Body of pancreas (tissue), 4 donors: ENCODE measurements at regions not wholly inside any gene's neighbourhood (a gene's known extent, or its start where the extent isn't known, plus 50 kb on each side); places are given as distances from the start of the nearest gene placed in this dataset.
"Not testable (repeated sequence)": the region's sequence is repeated elsewhere in the genome, so short reads cannot be mapped to it uniquely, and the experiment has no call there.

Source experiments
- ATAC-seq: fragments of 150-250 bp; one replicate; pipeline ENCODE4 v1.9.1; 2016
- DNase-seq, 4 donors: peaks; one replicate each; pipeline ENCODE4 v3.0.0-alpha.2; 2019
- H3K27ac ChIP-seq, 4 donors: fragments of 200-600 bp; sonication (generic); 1 replicate in 3 of 4; 2 replicates in 1 of 4; pipeline versions ENCODE4 v1.5.1 to v1.6.1; 2016 to 2019; ENCODE audit warnings: mild to moderate bottlenecking in 1 of 4, mixed read lengths in 1 of 4, moderate library complexity in 1 of 4
- H3K27me3 ChIP-seq, 2 donors: fragments of 200-600 bp; sonication (generic); one replicate each; pipeline ENCODE4 v1.6.0; 2016; ENCODE audit warnings: mild to moderate bottlenecking in 1 of 2
- H3K36me3 ChIP-seq, 2 donors: fragments of 200-600 bp; sonication (generic); replicated peaks in 1 of 2; 2 replicates each; pipeline ENCODE4 v1.5.1; 2016; ENCODE audit warnings: low read depth in 2 of 2; ENCODE audit not compliant: insufficient read depth in 1 of 2
- H3K4me1 ChIP-seq: fragments of 200-600 bp; sonication (generic); one replicate; pipeline ENCODE4 v1.6.0; 2016
- H3K4me3 ChIP-seq, 2 donors: fragments of 200-600 bp; sonication (generic); 1 replicate in 1 of 2; 2 replicates in 1 of 2; pipeline ENCODE4 v1.5.1; 2016 to 2019
- H3K9me3 ChIP-seq, 3 donors: fragments of 200-600 bp; sonication (generic); 1 replicate in 2 of 3; 2 replicates in 1 of 3; pipeline ENCODE4 v1.5.1; 2016
- CTCF ChIP-seq, 7 experiments: fragments of 450-650 bp in 4 of 7; fragments of 200-600 bp in 3 of 7; sonication (generic) in 3 of 7; IDR thresholded peaks; one replicate each; pipeline ENCODE4 v1.5.1; 2016 to 2019; ENCODE audit warnings: antibody characterized with exemption in 7 of 7
- POLR2A ChIP-seq, 3 donors: fragments of 450-650 bp; IDR thresholded peaks; one replicate each; pipeline ENCODE4 v1.6.1; 2016; ENCODE audit warnings: antibody characterized with exemption in 3 of 3, mild to moderate bottlenecking in 2 of 3
- WGBS, 2 donors: methylation state at CpG; one replicate each; pipeline ENCODE4 v1.1.5; 2017; 5-methylcytosine and 5-hydroxymethylcytosine counted together
- intact Hi-C: fragments of 100-400 bp; cut with DNase I; formaldehyde crosslinking; loops from one replicate; pipeline ENCODE4 v1.15.1; 2023

GRCh38 chr14:97061714-97062113, 264.5 kb downstream of the VRK1 start:
- ATAC-seq: no peak
- Histone ChIP-seq H3K27me3 (no peaks in the 10 kb centered on the region), H3K27ac (no peak overlapping the region), H3K36me3 (no peaks in the 10 kb centered on the region), H3K4me3 (no peak overlapping the region), H3K4me1 (no peaks in the 10 kb centered on the region), H3K9me3 (no peaks in the 10 kb centered on the region)
- 68 to 86% methylated on average over 1 of the region's 1 CpG for WGBS, 2 donors
- intact Hi-C loops: no loop called here
- TF ChIP-seq POLR2A (IDR thresholded peaks at IDR 0.05) (no peak), CTCF (IDR thresholded peaks at IDR 0.05) (no peak)
- DNase-seq: no peak

DNA sequence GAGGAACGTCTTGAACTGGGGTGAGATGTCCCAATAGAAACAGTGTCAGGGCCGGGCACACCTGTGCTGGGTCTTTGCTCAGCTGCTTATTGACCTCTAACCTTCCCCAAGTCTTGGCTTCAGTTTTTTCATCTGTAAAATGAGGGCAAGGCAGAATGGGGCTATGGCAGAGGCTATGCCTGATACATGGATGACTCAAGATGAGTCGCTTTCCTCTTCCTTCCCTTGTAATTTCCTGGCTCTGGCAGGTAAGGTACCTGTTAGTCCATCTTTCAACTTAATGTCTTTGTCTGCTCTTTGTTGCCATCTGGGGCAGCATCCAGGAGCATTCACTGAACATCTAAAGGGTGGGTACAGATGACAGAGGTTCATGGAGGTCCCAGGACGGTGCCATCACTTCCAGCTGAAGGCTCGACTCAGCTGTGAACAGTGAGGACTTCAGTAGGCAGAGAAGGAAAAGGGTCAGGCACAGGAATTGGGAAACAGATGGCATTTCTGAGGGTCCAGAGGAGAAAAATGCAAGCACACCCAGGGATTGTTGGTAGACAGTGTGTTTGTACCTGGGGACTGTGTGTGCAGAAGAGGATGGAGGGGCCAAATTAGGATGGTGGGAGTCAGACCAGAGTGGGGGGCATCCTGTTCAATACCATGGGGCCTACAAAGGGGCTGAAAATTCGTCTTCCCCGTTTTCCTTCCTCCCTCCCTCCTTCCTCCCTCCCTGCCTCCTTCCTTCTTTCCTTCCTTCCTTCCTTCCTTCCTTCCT, 268.3 kb downstream of the VRK1 start:
- Histone ChIP-seq H3K36me3 (no peaks in the 10 kb centered on the region), H3K27ac (no peak overlapping the region), H3K9me3 (no peaks in the 10 kb centered on the region), H3K4me1 (no peaks in the 10 kb centered on the region), H3K27me3 (no peaks in the 10 kb centered on the region), H3K4me3 (no peak overlapping the region)
- WGBS, 2 donors: 45 to 48% methylated on average over 7 of the region's 7 CpGs
- intact Hi-C loops: no loop called here
- ATAC-seq (no peak), DNase-seq (no peak)
- no peak for TF ChIP-seq POLR2A (IDR thresholded peaks at IDR 0.05)
- no peak for TF ChIP-seq CTCF (IDR thresholded peaks at IDR 0.05)

- no peak for ATAC-seq
- 43 to 60% methylated on average over 6 of the region's 6 CpGs for WGBS, 2 donors
- intact Hi-C loops: no loop called here
Observed at GRCh38 chr14:97066068-97066899, 269.1 kb downstream of the VRK1 start.

DNA sequence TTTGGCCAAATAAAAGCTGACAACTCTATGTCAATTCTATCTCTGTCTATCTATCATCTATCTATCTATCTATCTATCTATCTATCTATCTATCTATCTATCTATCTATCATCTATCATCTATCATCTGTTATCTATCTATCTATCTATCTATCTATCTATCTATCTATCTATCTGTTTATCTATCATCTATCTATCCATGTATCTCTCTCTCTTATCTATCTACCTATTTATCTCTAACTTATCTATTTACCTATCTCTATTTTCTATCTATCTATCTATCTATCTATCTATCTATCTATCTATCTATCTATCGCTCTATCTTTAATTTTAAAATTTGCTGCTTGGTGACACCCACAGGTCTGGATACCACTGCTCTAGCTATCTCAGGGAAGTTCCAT, 271.1 kb downstream of the VRK1 start:
- H3K27ac ChIP-seq, ATAC-seq, DNase-seq, H3K4me1 ChIP-seq, intact Hi-C loops, H3K4me3 ChIP-seq, H3K9me3 ChIP-seq, H3K36me3 ChIP-seq, H3K27me3 ChIP-seq: not testable (repeated sequence)
- 89 to 100% methylated on average over 1 of the region's 1 CpG for WGBS, 2 donors

More at GRCh38 chr14:97066068-97066899, 269.1 kb downstream of the VRK1 start:
- TF ChIP-seq CTCF (IDR thresholded peaks at IDR 0.05) (no peak), POLR2A (IDR thresholded peaks at IDR 0.05) (no peak)
- H3K27ac ChIP-seq: no peak overlapping the region
- H3K36me3 ChIP-seq: no peaks in the 10 kb centered on the region
- H3K27me3 ChIP-seq: no peaks in the 10 kb centered on the region
- H3K4me1 ChIP-seq: no peaks in the 10 kb centered on the region
- no peaks in the 10 kb centered on the region for H3K9me3 ChIP-seq
- no peak for DNase-seq
- H3K4me3 ChIP-seq: no peak overlapping the region

DNA sequence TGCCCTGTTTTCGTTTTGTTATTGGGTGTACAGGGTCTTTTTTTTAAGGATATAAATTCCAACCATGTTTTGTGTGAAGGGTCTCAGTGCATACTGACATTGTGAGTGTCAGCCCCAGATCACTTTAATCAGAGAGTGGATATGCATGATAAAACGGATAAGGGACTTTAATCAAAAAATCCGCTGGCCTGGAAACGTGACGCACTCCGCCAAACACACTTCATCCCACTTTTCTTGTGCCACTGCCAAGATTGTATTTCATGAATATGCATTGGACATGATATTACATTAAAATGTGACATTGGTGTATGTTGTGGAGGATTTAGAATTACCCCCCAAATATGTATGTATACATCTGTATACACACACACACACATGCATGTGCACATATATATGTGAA, 273.1 kb downstream of the VRK1 start:
- Histone ChIP-seq H3K4me1 (no peaks in the 10 kb centered on the region), H3K4me3 (no peak overlapping the region), H3K36me3 (no peaks in the 10 kb centered on the region), H3K27ac (no peak overlapping the region), H3K27me3 (no peaks in the 10 kb centered on the region), H3K9me3 (no peaks in the 10 kb centered on the region)
- 69 to 78% methylated on average over 6 of the region's 6 CpGs for WGBS, 2 donors
- intact Hi-C loops: no loop called here
- TF ChIP-seq CTCF (IDR thresholded peaks at IDR 0.05) (no peak), POLR2A (IDR thresholded peaks at IDR 0.05) (no peak)
- DNase-seq: no peak
- ATAC-seq: no peak
